Testis (tissue), 2 donors: ENCODE measurements at regions not wholly inside any gene's neighbourhood (a gene's known extent, or its start where the extent isn't known, plus 50 kb on each side); places are given as distances from the start of the nearest gene placed in this dataset.

Source experiments
- DNase-seq: peaks from one replicate; pipeline ENCODE4 v3.0.0-alpha.2; 2019
- H3K27ac ChIP-seq, 2 donors: fragments of 200-600 bp; sonication (generic); one replicate each; pipeline ENCODE4 v1.5.1; 2019
- H3K27me3 ChIP-seq: fragments of 200-600 bp; sonication (generic); one replicate; pipeline ENCODE4 v1.5.1; 2019
- H3K36me3 ChIP-seq: fragments of 200-600 bp; sonication (generic); one replicate; pipeline ENCODE4 v1.5.1; 2017; ENCODE audit warnings: low read depth; ENCODE audit errors: missing control alignments
- H3K4me1 ChIP-seq: fragments of 200-600 bp; sonication (generic); one replicate; pipeline ENCODE4 v1.5.1; 2019
- H3K4me3 ChIP-seq, 2 donors: fragments of 200-600 bp; sonication (generic); one replicate each; pipeline ENCODE4 v1.5.1; 2017 to 2019
- H3K9me3 ChIP-seq: fragments of 200-600 bp; sonication (generic); one replicate; pipeline ENCODE4 v1.5.1; 2017
- POLR2A ChIP-seq: fragments of 450-650 bp; IDR thresholded peaks from one replicate; pipeline ENCODE4 v1.6.1; 2017; ENCODE audit warnings: antibody characterized with exemption, mild to moderate bottlenecking, moderate library complexity
- WGBS, 2 donors: methylation state at CpG; one replicate each; pipeline ENCODE4 v1.1.5; 2018; 5-methylcytosine and 5-hydroxymethylcytosine counted together
- intact Hi-C: fragments of 100-400 bp; cut with DNase I; formaldehyde crosslinking; loops from one replicate; pipeline ENCODE4 v1.15.1; 2023; ENCODE audit warnings: low total_unique reads
- TF ChIP-seq, protein P1 (sequence below), 3 experiments: fragments of 450-650 bp in 2 of 3; fragments of 200-600 bp in 1 of 3; sonication (generic) in 1 of 3; IDR thresholded peaks; one replicate each; pipeline ENCODE4 v1.5.1; 2016 to 2019; ENCODE audit warnings: antibody characterized with exemption in 3 of 3, mild to moderate bottlenecking in 2 of 3, moderate library complexity in 1 of 3

DNA sequence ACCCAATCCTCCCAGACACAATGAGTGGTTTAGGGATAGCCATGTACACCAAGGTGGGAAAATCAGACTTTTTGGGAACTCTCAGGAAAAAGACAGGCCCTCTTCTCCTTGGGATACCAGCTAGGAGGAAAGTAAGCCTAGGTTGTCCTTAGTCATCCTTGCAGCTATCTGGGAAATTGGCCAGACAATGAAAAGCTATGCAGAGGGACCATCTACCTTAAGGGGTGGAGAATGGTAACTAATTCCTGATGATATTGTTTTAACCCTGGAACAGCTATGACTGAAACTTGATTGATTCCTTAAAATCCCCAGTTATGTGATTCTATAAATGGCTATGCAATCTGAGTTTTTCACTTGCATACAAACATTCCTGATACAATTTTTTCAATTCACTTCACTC, 88.9 kb upstream of the BNC2 start:
- intact Hi-C loops, result no loop called here
- TF ChIP-seq POLR2A, result no peak
- TF ChIP-seq, protein P1, sequence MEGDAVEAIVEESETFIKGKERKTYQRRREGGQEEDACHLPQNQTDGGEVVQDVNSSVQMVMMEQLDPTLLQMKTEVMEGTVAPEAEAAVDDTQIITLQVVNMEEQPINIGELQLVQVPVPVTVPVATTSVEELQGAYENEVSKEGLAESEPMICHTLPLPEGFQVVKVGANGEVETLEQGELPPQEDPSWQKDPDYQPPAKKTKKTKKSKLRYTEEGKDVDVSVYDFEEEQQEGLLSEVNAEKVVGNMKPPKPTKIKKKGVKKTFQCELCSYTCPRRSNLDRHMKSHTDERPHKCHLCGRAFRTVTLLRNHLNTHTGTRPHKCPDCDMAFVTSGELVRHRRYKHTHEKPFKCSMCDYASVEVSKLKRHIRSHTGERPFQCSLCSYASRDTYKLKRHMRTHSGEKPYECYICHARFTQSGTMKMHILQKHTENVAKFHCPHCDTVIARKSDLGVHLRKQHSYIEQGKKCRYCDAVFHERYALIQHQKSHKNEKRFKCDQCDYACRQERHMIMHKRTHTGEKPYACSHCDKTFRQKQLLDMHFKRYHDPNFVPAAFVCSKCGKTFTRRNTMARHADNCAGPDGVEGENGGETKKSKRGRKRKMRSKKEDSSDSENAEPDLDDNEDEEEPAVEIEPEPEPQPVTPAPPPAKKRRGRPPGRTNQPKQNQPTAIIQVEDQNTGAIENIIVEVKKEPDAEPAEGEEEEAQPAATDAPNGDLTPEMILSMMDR (IDR thresholded peaks at IDR 0.05), result no peak

DNA sequence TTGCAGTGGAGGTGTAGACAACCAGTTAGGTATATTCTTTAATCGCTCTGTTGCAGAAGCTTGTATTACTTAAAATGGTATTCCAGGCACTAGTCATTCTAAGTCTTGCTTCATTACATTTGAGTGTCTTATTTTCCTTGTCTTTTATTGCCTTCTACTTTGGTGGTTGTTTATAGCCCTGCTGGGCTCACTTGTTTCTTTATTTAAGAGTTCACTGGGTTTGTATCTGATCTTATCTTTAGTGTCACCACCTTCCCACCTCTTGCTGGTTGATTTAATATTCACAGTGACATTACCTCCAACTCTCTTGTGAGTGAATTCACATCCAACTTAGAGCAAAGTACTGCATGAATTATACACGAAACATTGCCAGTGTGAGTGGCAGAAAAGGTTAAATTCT, 83.6 kb upstream of the BNC2 start:
- H3K4me1 ChIP-seq, result no peaks in the 10 kb centered on the region
- no peak for DNase-seq
- WGBS, 2 donors, result 90 to 91% methylated on average over 2 of the region's 2 CpGs
- no peak overlapping the region for H3K4me3 ChIP-seq
- H3K27ac ChIP-seq, result no peak overlapping the region
- no peaks in the 10 kb centered on the region for H3K36me3 ChIP-seq
- no peaks in the 10 kb centered on the region for H3K27me3 ChIP-seq
- intact Hi-C loops, result no loop called here
- H3K9me3 ChIP-seq, result no peaks in the 10 kb centered on the region
- TF ChIP-seq, protein P1 (IDR thresholded peaks at IDR 0.05), result no peak
- TF ChIP-seq POLR2A, result no peak

More for the DNA sequence above, 88.9 kb upstream of the BNC2 start:
- no peak for DNase-seq
- no peak overlapping the region for H3K27ac ChIP-seq
- H3K27me3 ChIP-seq, result no peaks in the 10 kb centered on the region
- no peaks in the 10 kb centered on the region for H3K4me1 ChIP-seq
- no peak overlapping the region for H3K4me3 ChIP-seq
- H3K36me3 ChIP-seq, result no peaks in the 10 kb centered on the region
- H3K9me3 ChIP-seq, result no peaks in the 10 kb centered on the region

DNA sequence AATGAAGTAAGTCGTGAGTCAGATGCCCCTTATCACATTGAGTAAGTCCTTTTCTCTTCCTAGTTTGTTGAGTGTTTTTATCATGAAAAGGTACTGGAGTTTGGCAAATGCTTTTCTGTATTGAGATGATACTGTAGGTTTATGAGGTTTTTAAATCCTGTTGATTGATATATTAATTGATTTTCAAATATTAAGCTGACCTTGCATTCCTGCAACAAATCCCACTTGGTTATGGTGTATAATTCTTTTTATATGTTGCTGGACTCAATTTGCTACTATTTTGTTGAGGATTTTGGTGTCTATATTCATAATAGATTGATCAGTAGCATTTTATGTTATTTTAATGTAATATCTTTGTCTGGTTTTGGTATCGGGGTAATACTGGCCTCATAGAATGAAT, 81.0 kb upstream of the BNC2 start:
- no peak for DNase-seq
- Histone ChIP-seq H3K36me3 (no peaks in the 10 kb centered on the region), H3K4me3 (no peak overlapping the region), H3K27me3 (no peaks in the 10 kb centered on the region), H3K4me1 (no peaks in the 10 kb centered on the region), H3K9me3 (no peaks in the 10 kb centered on the region), H3K27ac (no peak overlapping the region)
- WGBS, 2 donors, result 85 to 92% methylated on average over 2 of the region's 2 CpGs
- TF ChIP-seq, protein P1 (IDR thresholded peaks at IDR 0.05), result no peak
- no peak for TF ChIP-seq POLR2A
- intact Hi-C loops, result no loop called here

DNA sequence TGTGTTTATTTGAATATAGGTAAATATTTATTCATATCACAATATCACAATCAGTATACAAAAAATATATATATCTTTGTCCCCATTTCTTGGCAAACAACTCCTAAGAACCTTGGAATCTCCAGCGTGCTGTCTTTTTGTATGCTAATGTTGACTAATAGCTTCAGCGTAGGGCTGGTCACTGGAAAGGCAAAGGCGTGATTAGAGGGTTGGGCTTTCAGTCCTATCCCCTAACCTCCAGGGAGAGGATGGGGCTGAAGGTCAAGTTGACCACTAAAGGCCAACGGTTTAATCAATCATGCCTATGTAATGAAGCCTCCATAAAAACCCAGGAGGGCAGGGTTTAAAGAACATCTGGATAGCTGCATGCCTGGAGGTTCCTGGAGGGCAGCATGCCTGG, 79.6 kb upstream of the BNC2 start:
- WGBS, 2 donors, result 59 to 69% methylated on average over 4 of the region's 4 CpGs
- Histone ChIP-seq H3K27me3 (no peaks in the 10 kb centered on the region), H3K4me3 (no peak overlapping the region), H3K36me3 (no peaks in the 10 kb centered on the region), H3K4me1 (no peaks in the 10 kb centered on the region), H3K27ac (no peak overlapping the region), H3K9me3 (no peaks in the 10 kb centered on the region)
- no peak for TF ChIP-seq POLR2A
- TF ChIP-seq, protein P1 (IDR thresholded peaks at IDR 0.05), result no peak
- no peak for DNase-seq
- intact Hi-C loops, result no loop called here

DNA sequence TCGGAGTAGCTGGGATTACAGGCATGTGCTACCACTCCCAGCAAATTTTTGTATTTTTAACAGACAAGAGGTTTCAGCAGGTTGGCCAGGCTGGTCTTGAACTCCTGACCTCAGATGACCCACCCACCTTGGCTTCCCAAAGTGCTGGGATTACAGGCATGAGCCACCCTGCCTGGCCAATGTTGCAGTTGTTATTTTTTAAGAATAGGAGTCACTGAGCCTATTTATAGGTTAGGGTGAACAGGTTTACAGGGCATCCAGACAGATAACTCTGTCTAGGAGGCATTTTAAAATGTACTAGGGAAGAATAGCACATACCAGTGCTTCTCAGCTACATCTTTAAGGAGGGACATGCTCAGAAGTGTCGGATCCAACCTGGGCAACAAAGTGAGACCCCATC, 60.1 kb upstream of the BNC2 start:
- H3K4me3 ChIP-seq, result no peak overlapping the region

More for the DNA sequence above, 60.1 kb upstream of the BNC2 start:
- DNase-seq, result no peak
- no peaks in the 10 kb centered on the region for H3K36me3 ChIP-seq
- 85 to 91% methylated on average over 2 of the region's 2 CpGs for WGBS, 2 donors
- H3K27me3 ChIP-seq, result no peaks in the 10 kb centered on the region
- intact Hi-C loops, result no loop called here
- no peaks in the 10 kb centered on the region for H3K4me1 ChIP-seq
- H3K27ac ChIP-seq, result no peak overlapping the region
- H3K9me3 ChIP-seq, result no peaks in the 10 kb centered on the region
- no peak for TF ChIP-seq POLR2A
- TF ChIP-seq, protein P1 (IDR thresholded peaks at IDR 0.05), result no peak
